ENCODE measurements at regions not wholly inside any gene's neighbourhood (a gene's known extent, or its start where the extent isn't known, plus 50 kb on each side); places are given as distances from the start of the nearest gene placed in this dataset.

DNA sequence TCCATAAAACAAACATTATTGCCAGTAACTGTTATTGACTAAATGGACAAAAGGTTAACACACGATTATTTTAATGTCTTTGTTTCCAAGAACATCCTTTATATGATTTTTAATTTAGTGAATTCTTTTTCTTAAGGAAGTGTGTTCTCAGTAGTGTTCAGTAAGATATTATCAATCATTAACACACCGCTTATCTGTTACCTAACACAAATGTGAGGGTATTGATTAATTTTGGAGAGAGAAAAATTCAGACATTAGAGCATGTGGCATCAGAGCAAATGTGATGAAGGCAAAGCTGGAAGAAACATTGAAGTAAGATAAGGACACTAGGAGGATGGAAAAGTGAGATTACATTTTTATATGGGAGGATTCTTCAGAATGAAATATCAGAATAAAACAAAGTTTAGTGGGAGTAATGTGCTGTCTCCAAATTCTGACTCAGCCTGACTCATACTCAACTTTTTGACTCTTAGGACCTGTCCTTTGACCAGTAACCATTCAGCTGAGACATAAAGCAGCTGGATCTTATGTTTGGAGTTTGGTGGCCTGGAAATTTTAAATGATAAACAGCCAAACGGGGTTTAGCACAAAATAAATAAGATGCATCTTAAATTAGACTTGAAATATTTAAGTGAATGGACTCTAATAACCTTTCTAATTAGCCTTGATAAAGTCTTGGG, 348.6 kb downstream of the CD109 start:
- TF ChIP-seq CTCF (IDR thresholded peaks at IDR 0.05; ENCODE audit: low read length) (no peak), EZH2 (IDR thresholded peaks at IDR 0.05; ENCODE audit: borderline replicate concordance, low read length) (no peak)
